GM18511 (cell line): ENCODE measurements at regions not wholly inside any gene's neighbourhood (a gene's known extent, or its start where the extent isn't known, plus 50 kb on each side); places are given as distances from the start of the nearest gene placed in this dataset.
"Not testable (repeated sequence)": the region's sequence is repeated elsewhere in the genome, so short reads cannot be mapped to it uniquely, and the experiment has no call there.

Experiments
- ATAC-seq: cut with Tn5 transposase; IDR thresholded peaks from one replicate; pipeline ENCODE4 v1.9.1; 2021; ENCODE audit warnings: mild to moderate bottlenecking, moderate library complexity; ENCODE audit not compliant: unreplicated experiment

GRCh38 chr2:75389271-75389670 lies 171.5 kb downstream of the EVA1A start:
- no peak for ATAC-seq

GRCh38 chr2:75381032-75381431 lies 179.7 kb downstream of the EVA1A start:
- ATAC-seq: no peak

GRCh38 chr2:75379476-75380210 lies 180.3 kb upstream of the TACR1 start:
- ATAC-seq: no peak

- ATAC-seq: no peak
These were observed 176.6 kb upstream of the TACR1 start for GRCh38 chr2:75375646-75376582.

GRCh38 chr2:75374414-75374957 lies 175.2 kb upstream of the TACR1 start:
- ATAC-seq: not testable (repeated sequence)

- no peak for ATAC-seq
These were observed 168.1 kb upstream of the TACR1 start for GRCh38 chr2:75367401-75367800.

- no peak for ATAC-seq
These were observed 162.2 kb upstream of the TACR1 start for GRCh38 chr2:75361486-75361885.

- ATAC-seq: no peak
These were observed 161.6 kb upstream of the TACR1 start for GRCh38 chr2:75360945-75361344.

- ATAC-seq: no peak
These were observed 157.5 kb upstream of the TACR1 start for GRCh38 chr2:75356865-75357264.

GRCh38 chr2:75353131-75353530 lies 153.8 kb upstream of the TACR1 start:
- ATAC-seq: no peak

GRCh38 chr2:75348307-75348706 lies 149.0 kb upstream of the TACR1 start:
- ATAC-seq: no peak

- ATAC-seq: no peak
These were observed 144.8 kb upstream of the TACR1 start for GRCh38 chr2:75344146-75344545.

GRCh38 chr2:75342504-75343175 lies 143.3 kb upstream of the TACR1 start:
- ATAC-seq: peak; percentile 81

GRCh38 chr2:75340560-75340959 lies 141.2 kb upstream of the TACR1 start:
- ATAC-seq: no peak

GRCh38 chr2:75338461-75338860 lies 139.1 kb upstream of the TACR1 start:
- no peak for ATAC-seq

GRCh38 chr2:75337619-75338018 lies 138.3 kb upstream of the TACR1 start:
- ATAC-seq: no peak

- ATAC-seq: no peak
These were observed 137.7 kb upstream of the TACR1 start for GRCh38 chr2:75337016-75337415.

- no peak for ATAC-seq
These were observed 137.1 kb upstream of the TACR1 start for GRCh38 chr2:75336451-75336850.

- no peak for ATAC-seq
These were observed 134.8 kb upstream of the TACR1 start for GRCh38 chr2:75334076-75334475.

GRCh38 chr2:75333646-75334045 lies 134.3 kb upstream of the TACR1 start:
- no peak for ATAC-seq

GRCh38 chr2:75328156-75328555 lies 128.8 kb upstream of the TACR1 start:
- ATAC-seq: no peak
